IMR-90 (cell line): ENCODE measurements at regions not wholly inside any gene's neighbourhood (a gene's known extent, or its start where the extent isn't known, plus 50 kb on each side); places are given as distances from the start of the nearest gene placed in this dataset.
A peak's percentile ranks its signal among the peaks of the same experiment; 100 is the strongest.

Source experiments
- ATAC-seq: fragments of 200-7000 bp; cut with Tn5 transposase; 2 replicates; pipeline ENCODE4 v1.9.1; 2020; ENCODE audit warnings: low read depth, mild to moderate bottlenecking, moderate library complexity
- BruUV-seq: library from RNA; stranded (reverse); fragments of 400-500 nt; replicated peaks from 2 replicates; lab custom pipeline; 2021; lab: Mats Ljungman, UMichigan
- CTCF ChIA-PET: fragments of 300-600 bp; formaldehyde crosslinking; extraction: SDS; loops from one replicate; lab custom pipeline; 2021; ENCODE audit warnings: antibody characterized with exemption; lab: Yijun Ruan, JAX
- POLR2A ChIA-PET: fragments of 300-600 bp; sonication (Branson Sonifier 250); formaldehyde crosslinking; loops from one replicate; lab custom pipeline; 2022; ENCODE audit warnings: antibody characterized with exemption; ENCODE audit not compliant: unreplicated experiment; lab: Charles Lee
- DNase-seq: peaks from one replicate; pipeline ENCODE4 v3.0.0; 2013
- H2AFZ ChIP-seq: replicated peaks from 2 replicates; pipeline ENCODE3; 2013; ENCODE audit warnings: low read length, mild to moderate bottlenecking; ENCODE audit not compliant: poor library complexity
- H2AK5ac ChIP-seq: 2 replicates; pipeline ENCODE4 v1.6.1; 2013; ENCODE audit warnings: low read depth, low read length, inconsistent platforms
- H2AK9ac ChIP-seq: replicated peaks from 2 replicates; pipeline ENCODE3; 2013; ENCODE audit warnings: mild to moderate bottlenecking, low read depth, low read length, moderate library complexity; ENCODE audit not compliant: poor library complexity
- H2BK120ac ChIP-seq: 2 replicates; pipeline ENCODE4 v1.6.1; 2013; ENCODE audit warnings: low read depth, low read length, inconsistent platforms
- H2BK15ac ChIP-seq: 3 replicates; pipeline ENCODE4 v1.6.1; 2013; ENCODE audit warnings: low read depth, low read length, inconsistent platforms
- H2BK20ac ChIP-seq: 2 replicates; pipeline ENCODE4 v1.6.1; 2013; ENCODE audit warnings: low read depth, mild to moderate bottlenecking, inconsistent platforms, low read length, moderate library complexity
- H2BK5ac ChIP-seq: 2 replicates; pipeline ENCODE4 v1.6.1; 2013; ENCODE audit warnings: mild to moderate bottlenecking, low read depth, low read length, inconsistent platforms; ENCODE audit not compliant: poor library complexity, severe bottlenecking
- H3K14ac ChIP-seq: replicated peaks from 2 replicates; pipeline ENCODE4 v1.6.1; 2013; ENCODE audit warnings: low read depth, low read length, inconsistent platforms
- H3K18ac ChIP-seq: 2 replicates; pipeline ENCODE4 v1.6.1; 2013; ENCODE audit warnings: low read depth, low read length, control low read depth
- H3K23ac ChIP-seq: 2 replicates; pipeline ENCODE4 v1.6.1; 2013; ENCODE audit warnings: low read depth, low read length, inconsistent platforms
- H3K27ac ChIP-seq: 2 replicates; pipeline ENCODE4 v1.5.1; 2013; ENCODE audit warnings: mild to moderate bottlenecking, control low read depth, low read length; ENCODE audit not compliant: insufficient read depth
- H3K27me3 ChIP-seq: 2 replicates; pipeline ENCODE4 v1.6.1; 2013; ENCODE audit warnings: low read length; ENCODE audit not compliant: control insufficient read depth, insufficient read depth
- H3K36me3 ChIP-seq: 2 replicates; pipeline ENCODE4 v1.6.1; 2013; ENCODE audit warnings: low read length, mixed read lengths; ENCODE audit not compliant: control insufficient read depth, insufficient read depth
- H3K4ac ChIP-seq: 2 replicates; pipeline ENCODE4 v1.6.1; 2013; ENCODE audit warnings: low read depth, low read length, inconsistent platforms
- H3K4me1 ChIP-seq: 2 replicates; pipeline ENCODE4 v1.6.1; 2013; ENCODE audit warnings: low read length, mixed read lengths; ENCODE audit not compliant: control insufficient read depth, insufficient read depth
- H3K4me2 ChIP-seq: 2 replicates; pipeline ENCODE4 v1.6.1; 2013; ENCODE audit warnings: low read depth, mild to moderate bottlenecking, control low read depth, low read length, moderate library complexity
- H3K4me3 ChIP-seq: 2 replicates; pipeline ENCODE4 v1.5.1; 2013; ENCODE audit warnings: low read depth, mild to moderate bottlenecking, control low read depth, low read length, moderate library complexity; ENCODE audit not compliant: insufficient read depth
- H3K56ac ChIP-seq: 2 replicates; pipeline ENCODE4 v1.6.1; 2013; ENCODE audit warnings: low read length, inconsistent platforms; ENCODE audit not compliant: insufficient read depth; ENCODE audit errors: extremely low read depth
- H3K79me1 ChIP-seq, 2 experiments: 2 replicates each; pipeline ENCODE4 v1.6.1; 2013; ENCODE audit warnings: low read length in 2 of 2, inconsistent platforms in 1 of 2, low read depth in 1 of 2
- H3K9ac ChIP-seq: 2 replicates; pipeline ENCODE4 v1.6.1; 2013; ENCODE audit warnings: low read depth, low read length, control low read depth
- H3K9me1 ChIP-seq: 2 replicates; pipeline ENCODE4 v1.6.1; 2013; ENCODE audit warnings: low read length, inconsistent platforms; ENCODE audit not compliant: insufficient read depth
- H3K9me3 ChIP-seq: 2 replicates; pipeline ENCODE4 v1.6.1; 2013; ENCODE audit warnings: low read length; ENCODE audit not compliant: control insufficient read depth, insufficient read depth
- H4K20me1 ChIP-seq: 2 replicates; pipeline ENCODE4 v1.6.1; 2013; ENCODE audit warnings: low read length, inconsistent platforms; ENCODE audit not compliant: insufficient read depth
- H4K5ac ChIP-seq: 2 replicates; pipeline ENCODE4 v1.6.1; 2013; ENCODE audit warnings: mild to moderate bottlenecking, low read depth, low read length, control low read depth
- H4K8ac ChIP-seq, 2 experiments: 2 replicates each; pipeline ENCODE4 v1.6.1; 2013; ENCODE audit warnings: low read depth in 2 of 2, low read length in 2 of 2, control low read depth in 1 of 2, inconsistent platforms in 1 of 2
- H4K91ac ChIP-seq: 2 replicates; pipeline ENCODE4 v1.6.1; 2013; ENCODE audit warnings: low read depth, low read length, inconsistent platforms; ENCODE audit not compliant: insufficient read depth
- BHLHE40 ChIP-seq: fragments of 150-350 bp; IDR thresholded peaks from 2 replicates; pipeline ENCODE4 v1.6.1; 2016; ENCODE audit warnings: mild to moderate bottlenecking, low read depth, low read length
- CEBPB ChIP-seq: IDR thresholded peaks from 2 replicates; pipeline ENCODE4 v1.6.1; 2012; ENCODE audit warnings: low read depth, low read length, improper control_type of control experiment
- FOS ChIP-seq: fragments of 150-350 bp; IDR thresholded peaks from 2 replicates; pipeline ENCODE4 v1.6.1; 2016; ENCODE audit warnings: low read depth, low read length
- MAFK ChIP-seq: IDR thresholded peaks from 2 replicates; pipeline ENCODE4 v1.6.1; 2012; ENCODE audit warnings: low read depth, low read length, improper control_type of control experiment
- MAZ ChIP-seq: IDR thresholded peaks from 2 replicates; pipeline ENCODE4 v1.6.1; 2012; ENCODE audit warnings: low read depth, mild to moderate bottlenecking, low read length, improper control_type of control experiment, moderate library complexity, borderline replicate concordance
- MXI1 ChIP-seq: IDR thresholded peaks from 2 replicates; pipeline ENCODE4 v1.6.1; 2012; ENCODE audit warnings: low read depth, mild to moderate bottlenecking, low read length, moderate library complexity, borderline replicate concordance
- NFE2L2 ChIP-seq: fragments of 150-350 bp; IDR thresholded peaks from 2 replicates; pipeline ENCODE4 v1.6.1; 2016; ENCODE audit warnings: low read depth, mild to moderate bottlenecking, low read length
- USF2 ChIP-seq: fragments of 150-350 bp; IDR thresholded peaks from 2 replicates; pipeline ENCODE4 v1.6.1; 2017; ENCODE audit warnings: mild to moderate bottlenecking, antibody characterized with exemption, low read length, low read depth
- dilution Hi-C: fragments of 300-500 bp; cut with HindIII; formaldehyde crosslinking; loops from one replicate; pipeline ENCODE4 v1.14.3; 2018; ENCODE audit warnings: low sequenced_read_pairs; ENCODE audit not compliant: unreplicated experiment
- in situ Hi-C: fragments of 300-500 bp; cut with MboI; formaldehyde crosslinking; loops from 3 replicates; pipeline ENCODE4 v1.14.3; 2019; ENCODE audit warnings: low sequenced_read_pairs, inconsistent platforms, mixed read lengths
- intact Hi-C: fragments of 100-400 bp; cut with micrococcal nuclease; formaldehyde crosslinking; loops from 2 replicates; pipeline ENCODE4 v1.10.0; 2022

GRCh38 chr3:176075046-176075445 lies 1122.2 kb downstream of the TBL1XR1 start:
- no peak overlapping the region for H2AK5ac ChIP-seq
- H3K27ac ChIP-seq: no peak overlapping the region
- H2BK120ac ChIP-seq: no peak overlapping the region
- H2BK20ac ChIP-seq: no peak overlapping the region
- no peak overlapping the region for H3K56ac ChIP-seq
- ChIA-PET CTCF (no interaction called here), POLR2A (no interaction called here)
- no peak overlapping the region for H4K5ac ChIP-seq
- no TSS peak for BruUV-seq
- intact Hi-C loops (no loop called here), in situ Hi-C loops (no loop called here), dilution Hi-C loops (no loop called here)
- no peak overlapping the region for H3K4ac ChIP-seq
- H3K27me3 ChIP-seq: no peaks in the 10 kb centered on the region
- H3K18ac ChIP-seq: no peak overlapping the region
- no peak overlapping the region for H3K4me2 ChIP-seq
- H4K8ac ChIP-seq: no peak overlapping the region
- H3K23ac ChIP-seq: no peak overlapping the region
- TF ChIP-seq FOS (no peak), MAZ (no peak), BHLHE40 (no peak), MAFK (no peak), CEBPB (no peak), USF2 (no peak), NFE2L2 (no peak), MXI1 (no peak)
- no peaks in the 10 kb centered on the region for H4K20me1 ChIP-seq
- H2AK9ac ChIP-seq: no peak overlapping the region
- H3K9ac ChIP-seq: no peak overlapping the region
- H3K9me1 ChIP-seq: no peaks in the 10 kb centered on the region
- no peaks in the 10 kb centered on the region for H3K9me3 ChIP-seq
- ATAC-seq (peak; percentile 70), DNase-seq (peak; percentile 30)
- no peaks in the 10 kb centered on the region for H3K36me3 ChIP-seq
- H3K4me3 ChIP-seq: no peak overlapping the region
- H4K91ac ChIP-seq: no peak overlapping the region
- H2BK5ac ChIP-seq: no peak overlapping the region
- H3K14ac ChIP-seq: no peak overlapping the region
- no peaks in the 10 kb centered on the region for H3K79me1 ChIP-seq
- no peak overlapping the region for H2AFZ ChIP-seq
- peaks cover 4% of the 10 kb centered on the region; the same call in 1 of the 2 replicates for H3K4me1 ChIP-seq
- no peak overlapping the region for H2BK15ac ChIP-seq
